H9 (cell line): ENCODE measurements at regions not wholly inside any gene's neighbourhood (a gene's known extent, or its start where the extent isn't known, plus 50 kb on each side); places are given as distances from the start of the nearest gene placed in this dataset.

Source experiments
- DNase-seq: peaks from one replicate; pipeline ENCODE4 v3.0.0-alpha.2; 2017
- H2AFZ ChIP-seq: one replicate; pipeline ENCODE4 v1.6.1; 2013; ENCODE audit warnings: mild to moderate bottlenecking, low read length, control low read depth, moderate library complexity
- H2AK5ac ChIP-seq: 2 replicates; pipeline ENCODE4 v1.6.1; 2013; ENCODE audit warnings: low read length, control low read depth, mixed read lengths; ENCODE audit not compliant: insufficient read length
- H2BK120ac ChIP-seq: one replicate; pipeline ENCODE4 v1.6.1; 2013; ENCODE audit warnings: low read depth, mild to moderate bottlenecking, low read length, control low read depth, inconsistent platforms; ENCODE audit not compliant: poor library complexity, severe bottlenecking
- H2BK12ac ChIP-seq: 2 replicates; pipeline ENCODE4 v1.6.1; 2013; ENCODE audit warnings: low read length, control low read depth, mixed read lengths, low read depth; ENCODE audit not compliant: insufficient read length
- H2BK15ac ChIP-seq: 2 replicates; pipeline ENCODE4 v1.6.1; 2013; ENCODE audit warnings: low read depth, low read length, control low read depth
- H2BK20ac ChIP-seq: one replicate; pipeline ENCODE4 v1.6.1; 2013; ENCODE audit warnings: low read depth, mild to moderate bottlenecking, low read length, control low read depth, inconsistent platforms; ENCODE audit not compliant: poor library complexity, severe bottlenecking
- H2BK5ac ChIP-seq: 2 replicates; pipeline ENCODE4 v1.6.1; 2013; ENCODE audit warnings: low read length, control low read depth, mixed read lengths; ENCODE audit not compliant: insufficient read length
- H3K14ac ChIP-seq: 2 replicates; pipeline ENCODE4 v1.6.1; 2013; ENCODE audit warnings: low read length, control low read depth; ENCODE audit not compliant: insufficient read depth
- H3K18ac ChIP-seq: 2 replicates; pipeline ENCODE4 v1.6.1; 2013; ENCODE audit warnings: low read depth, mild to moderate bottlenecking, mixed read lengths, low read length, control low read depth; ENCODE audit not compliant: insufficient read length
- H3K23ac ChIP-seq: 2 replicates; pipeline ENCODE4 v1.6.1; 2013; ENCODE audit warnings: low read length, control low read depth, mixed read lengths, low read depth; ENCODE audit not compliant: insufficient read length
- H3K23me2 ChIP-seq: 2 replicates; pipeline ENCODE4 v1.6.1; 2013; ENCODE audit warnings: low read depth, mild to moderate bottlenecking, mixed read lengths, low read length, control low read depth; ENCODE audit not compliant: insufficient read length, poor library complexity, severe bottlenecking
- H3K27ac ChIP-seq: 2 replicates; pipeline ENCODE4 v1.5.1; 2013; ENCODE audit warnings: low read length, control low read depth, mixed read lengths, low read depth; ENCODE audit not compliant: insufficient read length
- H3K27me3 ChIP-seq: 2 replicates; pipeline ENCODE4 v1.6.1; 2013; ENCODE audit warnings: low read length, control low read depth, inconsistent platforms; ENCODE audit not compliant: insufficient read depth
- H3K4ac ChIP-seq: 2 replicates; pipeline ENCODE4 v1.6.1; 2013; ENCODE audit warnings: low read depth, mild to moderate bottlenecking, control low read depth, inconsistent platforms, low read length, moderate library complexity
- H3K4me1 ChIP-seq: 2 replicates; pipeline ENCODE4 v1.6.1; 2013; ENCODE audit warnings: low read length, control low read depth, inconsistent platforms; ENCODE audit not compliant: insufficient read depth
- H3K4me2 ChIP-seq: 2 replicates; pipeline ENCODE4 v1.6.1; 2013; ENCODE audit warnings: low read length, control low read depth, mixed read lengths; ENCODE audit not compliant: insufficient read length, insufficient read depth
- H3K56ac ChIP-seq: 2 replicates; pipeline ENCODE4 v1.6.1; 2013; ENCODE audit warnings: low read depth, mild to moderate bottlenecking, mixed read lengths, low read length, control low read depth; ENCODE audit not compliant: insufficient read length
- H3K79me1 ChIP-seq: 2 replicates; pipeline ENCODE4 v1.6.1; 2013; ENCODE audit warnings: low read depth, mild to moderate bottlenecking, moderate library complexity, low read length, control low read depth, inconsistent platforms; ENCODE audit not compliant: insufficient read depth, poor library complexity, severe bottlenecking
- H3K79me2 ChIP-seq: 2 replicates; pipeline ENCODE4 v1.6.1; 2013; ENCODE audit warnings: low read length, control low read depth, inconsistent platforms; ENCODE audit not compliant: insufficient read depth
- H3K9ac ChIP-seq: 2 replicates; pipeline ENCODE4 v1.6.1; 2013; ENCODE audit warnings: low read length, control low read depth, mixed read lengths; ENCODE audit not compliant: insufficient read length; ENCODE audit errors: extremely low read depth
- H3K9me3 ChIP-seq: one replicate; pipeline ENCODE4 v1.6.1; 2013; ENCODE audit warnings: low read depth, low read length, inconsistent platforms; ENCODE audit not compliant: control insufficient read depth
- H3T11ph ChIP-seq: one replicate; pipeline ENCODE4 v1.6.1; 2013; ENCODE audit warnings: mild to moderate bottlenecking, low read length, control low read depth, inconsistent platforms
- H4K20me1 ChIP-seq: one replicate; pipeline ENCODE4 v1.6.1; 2013; ENCODE audit not compliant: control insufficient read depth, insufficient read length, insufficient read depth
- H4K5ac ChIP-seq: 2 replicates; pipeline ENCODE4 v1.6.1; 2013; ENCODE audit warnings: low read depth, mild to moderate bottlenecking, mixed read lengths, low read length, control low read depth; ENCODE audit not compliant: insufficient read length
- H4K8ac ChIP-seq: replicated peaks from 2 replicates; pipeline ENCODE4 v1.6.1; 2013; ENCODE audit warnings: low read length, control low read depth, mixed read lengths, low read depth; ENCODE audit not compliant: insufficient read length
- H4K91ac ChIP-seq: 2 replicates; pipeline ENCODE4 v1.6.1; 2013; ENCODE audit warnings: low read depth, mild to moderate bottlenecking, moderate library complexity, mixed read lengths, low read length, control low read depth; ENCODE audit not compliant: insufficient read length
- H3K27ac Mint-ChIP-seq, 3 experiments: 2 replicates in 2 of 3; 3 replicates in 1 of 3; pipeline ENCODE4 v1.8.0; 2020 to 2021; ENCODE audit warnings: mixed read lengths in 3 of 3, mild to moderate bottlenecking in 1 of 3, moderate library complexity in 1 of 3
- H3K27me3 Mint-ChIP-seq: 2 replicates; pipeline ENCODE4 v1.8.0; 2021; ENCODE audit warnings: low read depth, mild to moderate bottlenecking, moderate library complexity, mixed read lengths
- H3K36me3 Mint-ChIP-seq, 3 experiments: 2 replicates in 2 of 3; 3 replicates in 1 of 3; pipeline ENCODE4 v1.8.0; 2020 to 2021; ENCODE audit warnings: low read depth in 3 of 3, mixed read lengths in 3 of 3; ENCODE audit not compliant: insufficient read depth in 1 of 3
- H3K4me1 Mint-ChIP-seq, 2 experiments: 2 replicates each; pipeline ENCODE4 v1.8.0; 2020; ENCODE audit warnings: mixed read lengths in 2 of 2
- H3K4me3 Mint-ChIP-seq, 2 experiments: 2 replicates in 1 of 2; 3 replicates in 1 of 2; pipeline ENCODE4 v1.8.0; 2020 to 2021; ENCODE audit warnings: mild to moderate bottlenecking in 2 of 2, mixed read lengths in 2 of 2, moderate library complexity in 1 of 2
- H3K9me3 Mint-ChIP-seq, 2 experiments: 2 replicates in 1 of 2; 3 replicates in 1 of 2; pipeline ENCODE4 v1.8.0; 2020; ENCODE audit warnings: mild to moderate bottlenecking in 2 of 2, mixed read lengths in 2 of 2, moderate library complexity in 1 of 2
- CTCF ChIP-seq: fragments of 200-600 bp; sonication (generic); conservative IDR thresholded peaks from 3 replicates; pipeline ENCODE4 v1.8.0; 2021; ENCODE audit warnings: antibody characterized with exemption, mild to moderate bottlenecking
- WGBS: extraction: QIAGEN DNeasy Blood & Tissue Kit; methylation state at CpG from one replicate; pipeline ENCODE4 v1.1.7; 2013; ENCODE audit warnings: missing lambda C conversion rate, low lambda C conversion rate, mixed read lengths; ENCODE audit not compliant: insufficient read length; ENCODE audit errors: extremely low coverage; 5-methylcytosine and 5-hydroxymethylcytosine counted together

- Histone ChIP-seq H3K27ac (no peak overlapping the region), H3K9ac (no peak overlapping the region), H2BK120ac (no peak overlapping the region), H4K91ac (no peak overlapping the region), H2AK5ac (no peak overlapping the region), H3K4ac (no peak overlapping the region), H2BK12ac (no peak overlapping the region), H2BK20ac (no peak overlapping the region), H3K14ac (no peak overlapping the region), H4K8ac (no peak overlapping the region), H2AFZ (no peak overlapping the region), H3K23me2 (no peaks in the 10 kb centered on the region), H4K20me1 (no peaks in the 10 kb centered on the region), H2BK15ac (no peak overlapping the region), H3T11ph (no peak overlapping the region), H4K5ac (no peak overlapping the region), H3K79me2 (no peaks in the 10 kb centered on the region), H3K23ac (no peak overlapping the region), H3K79me1 (no peaks in the 10 kb centered on the region), H3K27me3 (no peaks in the 10 kb centered on the region), H3K56ac (no peak overlapping the region), H3K4me1 (no peaks in the 10 kb centered on the region), H3K4me2 (no peak overlapping the region), H2BK5ac (no peak overlapping the region), H3K18ac (no peak overlapping the region), H3K9me3 (no peaks in the 10 kb centered on the region)
- no CpG with 5 or more reads among the region's 6 CpGs for WGBS
- Mint-ChIP-seq H3K27ac (no peak overlapping the region), H3K4me1 (peaks cover 0 to 3% of the 10 kb centered on the region in 2 experiments; a peak in 2 of 4 replicates), H3K27me3 (peaks cover 18% of the 10 kb centered on the region), H3K9me3 (0 out of 5 replicates have a peak, but pooled peaks cover 0 to 3% of the 10 kb centered on the region in 2 experiments), H3K36me3 (no peaks in the 10 kb centered on the region), H3K4me3 (no peak overlapping the region)
- no peak for DNase-seq
- no peak for TF ChIP-seq CTCF
These were observed 260.1 kb upstream of the C16orf82 start for GRCh38 chr16:26806657-26807056.
